SK-N-MC (cell line): ENCODE measurements at regions not wholly inside any gene's neighbourhood (a gene's known extent, or its start where the extent isn't known, plus 50 kb on each side); places are given as distances from the start of the nearest gene placed in this dataset.

Source experiments
- EZH2 ChIP-seq: fragments of 200-600 bp; sonication (generic); IDR thresholded peaks from one replicate; pipeline ENCODE4 v1.6.1; 2017; ENCODE audit warnings: antibody characterized with exemption
- POLR2AphosphoS5 ChIP-seq: IDR thresholded peaks from 2 replicates; pipeline ENCODE4 v1.6.1; 2012; ENCODE audit warnings: mild to moderate bottlenecking, low read depth, low read length, borderline replicate concordance

DNA sequence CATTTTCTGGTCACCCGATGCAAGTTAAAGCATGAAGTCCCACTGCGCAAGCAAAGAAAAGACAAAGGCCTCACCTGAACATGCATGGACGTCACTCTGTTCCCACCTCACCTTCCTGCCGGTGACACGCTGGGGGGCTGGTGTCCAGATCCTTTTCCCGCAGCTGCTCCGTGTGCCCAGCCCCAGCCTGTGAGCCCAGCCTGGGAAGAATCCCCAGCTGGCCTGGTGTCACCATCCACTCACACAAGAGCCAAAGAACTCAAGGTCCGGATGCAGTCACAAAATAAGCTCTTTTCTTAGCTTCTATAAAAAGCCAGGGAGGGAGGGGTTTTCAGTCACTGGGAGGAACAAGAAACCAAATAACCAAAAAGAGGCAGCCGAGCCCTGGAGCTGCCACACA lies 249.9 kb downstream of the COL4A1 start:
- TF ChIP-seq EZH2 (no peak), POLR2AphosphoS5 (no peak)
